Right lobe of liver (tissue), 6 donors: ENCODE measurements at regions not wholly inside any gene's neighbourhood (a gene's known extent, or its start where the extent isn't known, plus 50 kb on each side); places are given as distances from the start of the nearest gene placed in this dataset.

Experiments used
- ATAC-seq, 4 donors: fragments of 200-7000 bp; cut with Tn5 transposase; one replicate each; pipeline ENCODE4 v1.9.1; 2020; ENCODE audit warnings: mild to moderate bottlenecking in 4 of 4, moderate library complexity in 4 of 4
- DNase-seq, 3 donors: peaks; one replicate each; pipeline ENCODE4 v3.0.0-alpha.2; 2020
- H3K27ac ChIP-seq, 3 donors: fragments of 200-600 bp; one replicate each; pipeline ENCODE4 v1.8.0; 2022
- H3K27me3 ChIP-seq, 2 donors: fragments of 200-600 bp; one replicate each; pipeline ENCODE4 v1.8.0; 2022
- H3K36me3 ChIP-seq, 4 donors: fragments of 200-600 bp; sonication (generic) in 1 of 4; one replicate each; pipeline versions ENCODE4 v1.5.1 to v1.8.0; 2017 to 2022; ENCODE audit warnings: control low read depth in 1 of 4
- H3K4me1 ChIP-seq, 4 donors: fragments of 200-600 bp; sonication (generic) in 1 of 4; one replicate each; pipeline versions ENCODE4 v1.5.1 to v1.8.0; 2017 to 2022; ENCODE audit warnings: control low read depth in 1 of 4
- H3K4me3 ChIP-seq, 3 donors: fragments of 200-600 bp; one replicate each; pipeline ENCODE4 v1.8.0; 2022
- H3K9me3 ChIP-seq, 4 donors: fragments of 200-600 bp; sonication (generic) in 1 of 4; one replicate each; pipeline versions ENCODE4 v1.5.1 to v1.8.0; 2017 to 2022; ENCODE audit warnings: control low read depth in 1 of 4
- CTCF ChIP-seq, 4 donors: fragments of 200-600 bp in 3 of 4; fragments of 450-650 bp in 1 of 4; IDR thresholded peaks; one replicate each; pipeline versions ENCODE4 v1.5.1 to v1.8.0; 2016 to 2022; ENCODE audit warnings: antibody characterized with exemption in 4 of 4, mild to moderate bottlenecking in 2 of 4
- POLR2A ChIP-seq: fragments of 450-650 bp; IDR thresholded peaks from one replicate; pipeline ENCODE4 v1.6.1; 2017; ENCODE audit warnings: antibody characterized with exemption, mild to moderate bottlenecking
- WGBS: methylation state at CpG from one replicate; pipeline ENCODE4 v1.1.6; 2018; ENCODE audit warnings: low coverage, low lambda C conversion rate; ENCODE audit not compliant: insufficient coverage; ENCODE audit errors: missing lambda C conversion rate; 5-methylcytosine and 5-hydroxymethylcytosine counted together
- intact Hi-C, 2 donors: fragments of 100-400 bp; cut with DNase I; formaldehyde crosslinking; loops; one replicate each; pipeline versions ENCODE4 v1.11.2 to v1.14.1; 2022
- donor health status: DM: no; HTN: yes; CAD: no.
- donor health status: DM: no; HTN: no; CAD: no.
- donor health status: DM: no; HTN: no; CAD: no.
- donor health status: DM: no; HTN: yes; CAD: no.
- donor health status: DM: no; HTN: yes; CAD: no.

GRCh38 chr22:49507607-49508292 is 319.9 kb downstream of the BRD1 start:
- WGBS: 75% methylated on average over 13 of the region's 22 CpGs
- H3K4me1 ChIP-seq: no peaks in the 10 kb centered on the region
- H3K27me3 ChIP-seq: no peaks in the 10 kb centered on the region
- peak in 1 of 3 donors; percentile 25 for DNase-seq
- H3K9me3 ChIP-seq: peaks cover 0 to 4% (median 0%) of the 10 kb centered on the region in 4 donors
- H3K36me3 ChIP-seq: no peaks in the 10 kb centered on the region
- no peak overlapping the region for H3K4me3 ChIP-seq
- ATAC-seq: no peak
- TF ChIP-seq CTCF (IDR thresholded peaks at IDR 0.05) (no peak), POLR2A (no peak)
- intact Hi-C loops: no loop called here
- no peak overlapping the region for H3K27ac ChIP-seq

GRCh38 chr22:49506010-49506400 is 321.7 kb downstream of the BRD1 start:
- H3K36me3 ChIP-seq: no peaks in the 10 kb centered on the region
- no peaks in the 10 kb centered on the region for H3K27me3 ChIP-seq
- H3K4me1 ChIP-seq: no peaks in the 10 kb centered on the region
- no peak for TF ChIP-seq CTCF (IDR thresholded peaks at IDR 0.05)
- TF ChIP-seq POLR2A: no peak
- no peak for ATAC-seq
- H3K9me3 ChIP-seq: peaks cover 0 to 4% (median 0%) of the 10 kb centered on the region in 4 donors
- peak in 1 of 3 donors; percentile 14 for DNase-seq
- no peak overlapping the region for H3K27ac ChIP-seq
- H3K4me3 ChIP-seq: no peak overlapping the region
- intact Hi-C loops: no loop called here
- WGBS: 68% methylated on average over 4 of the region's 6 CpGs

- Histone ChIP-seq H3K4me3 (no peak overlapping the region), H3K36me3 (no peaks in the 10 kb centered on the region), H3K9me3 (peaks cover 0 to under 1% (median 0%) of the 10 kb centered on the region in 4 donors), H3K4me1 (no peaks in the 10 kb centered on the region), H3K27ac (no peak overlapping the region), H3K27me3 (no peaks in the 10 kb centered on the region)
- WGBS: 78% methylated on average over 6 of the region's 7 CpGs
- ATAC-seq: no peak
- intact Hi-C loops: no loop called here
- TF ChIP-seq POLR2A (no peak), CTCF (IDR thresholded peaks at IDR 0.05) (no peak)
- no peak for DNase-seq
Observed at GRCh38 chr22:49505337-49506009, 322.2 kb downstream of the BRD1 start.

GRCh38 chr22:49503896-49504521 is 323.7 kb downstream of the BRD1 start:
- intact Hi-C loops: no loop called here
- Histone ChIP-seq H3K27me3 (no peaks in the 10 kb centered on the region), H3K4me3 (no peak overlapping the region), H3K36me3 (no peaks in the 10 kb centered on the region), H3K27ac (no peak overlapping the region), H3K9me3 (no peaks in the 10 kb centered on the region), H3K4me1 (no peaks in the 10 kb centered on the region)
- ATAC-seq: no peak
- WGBS: 69% methylated on average over 2 of the region's 6 CpGs
- TF ChIP-seq CTCF (IDR thresholded peaks at IDR 0.05) (no peak), POLR2A (no peak)
- DNase-seq: peak in 1 of 3 donors; percentile 24
